ENCODE measurements at regions not wholly inside any gene's neighbourhood (a gene's known extent, or its start where the extent isn't known, plus 50 kb on each side); places are given as distances from the start of the nearest gene placed in this dataset.

- H3K4me3 Mint-ChIP-seq: no peak overlapping the region
These were observed 131.1 kb upstream of the WNT4 start for GRCh38 chr1:22273686-22274681.

GRCh38 chr1:22275167-22275566, 132.3 kb upstream of the WNT4 start:
- TF ChIP-seq CTCF (IDR thresholded peaks at IDR 0.05): no peak
- Mint-ChIP-seq H3K36me3 (ENCODE audit: low read depth) (no peaks in the 10 kb centered on the region), H3K4me1 (peaks cover 25% of the 10 kb centered on the region), H3K4me3 (no peak overlapping the region), H3K27me3 (ENCODE audit: low read depth, poor library complexity) (peaks cover 57% of the 10 kb centered on the region), H3K9me3 (peaks cover 6% of the 10 kb centered on the region), H3K27ac (no peak overlapping the region)
- DNase-seq: no peak

More at GRCh38 chr1:22273686-22274681, 131.1 kb upstream of the WNT4 start:
- Mint-ChIP-seq H3K9me3 (peaks cover 2% of the 10 kb centered on the region), H3K4me1 (peaks cover 33% of the 10 kb centered on the region), H3K36me3 (ENCODE audit: low read depth) (no peaks in the 10 kb centered on the region), H3K27ac (no peak overlapping the region), H3K27me3 (ENCODE audit: low read depth, poor library complexity) (peaks cover 59% of the 10 kb centered on the region)
- DNase-seq: no peak
- TF ChIP-seq CTCF (IDR thresholded peaks at IDR 0.05): no peak

GRCh38 chr1:22275626-22276395, 132.9 kb upstream of the WNT4 start:
- H3K27ac Mint-ChIP-seq: no peak overlapping the region
- no peak overlapping the region for H3K4me3 Mint-ChIP-seq
- TF ChIP-seq CTCF (IDR thresholded peaks at IDR 0.05): peak; percentile 95
- peaks cover 22% of the 10 kb centered on the region for H3K4me1 Mint-ChIP-seq
- peaks cover 57% of the 10 kb centered on the region for H3K27me3 Mint-ChIP-seq (ENCODE audit: low read depth, poor library complexity)
- DNase-seq: peak; percentile 82
- H3K36me3 Mint-ChIP-seq (ENCODE audit: low read depth): no peaks in the 10 kb centered on the region
- peaks cover 10% of the 10 kb centered on the region for H3K9me3 Mint-ChIP-seq

- no peak for DNase-seq
- no peak for TF ChIP-seq CTCF (IDR thresholded peaks at IDR 0.05)
- H3K9me3 Mint-ChIP-seq: peaks cover 11% of the 10 kb centered on the region
- no peak overlapping the region for H3K4me3 Mint-ChIP-seq
- H3K4me1 Mint-ChIP-seq: peaks cover 19% of the 10 kb centered on the region
- H3K27me3 Mint-ChIP-seq (ENCODE audit: low read depth, poor library complexity): peaks cover 63% of the 10 kb centered on the region
- H3K36me3 Mint-ChIP-seq (ENCODE audit: low read depth): no peaks in the 10 kb centered on the region
- no peak overlapping the region for H3K27ac Mint-ChIP-seq
These were observed 133.5 kb upstream of the WNT4 start for GRCh38 chr1:22276396-22276748.

- Mint-ChIP-seq H3K9me3 (peaks cover 11% of the 10 kb centered on the region), H3K27me3 (ENCODE audit: low read depth, poor library complexity) (peaks cover 66% of the 10 kb centered on the region), H3K4me1 (peaks cover 10% of the 10 kb centered on the region), H3K4me3 (no peak overlapping the region), H3K36me3 (ENCODE audit: low read depth) (no peaks in the 10 kb centered on the region), H3K27ac (no peak overlapping the region)
- DNase-seq: no peak
- TF ChIP-seq CTCF (IDR thresholded peaks at IDR 0.05): no peak
These were observed 134.8 kb upstream of the WNT4 start for GRCh38 chr1:22277662-22278061.

All from nephron progenitor cell (in vitro differentiated cells).